H1 (cell line): ENCODE measurements at regions not wholly inside any gene's neighbourhood (a gene's known extent, or its start where the extent isn't known, plus 50 kb on each side); places are given as distances from the start of the nearest gene placed in this dataset.

Source experiments
- CEBPB ChIP-seq: IDR thresholded peaks from 2 replicates; pipeline ENCODE4 v1.6.1; 2012; ENCODE audit warnings: low read depth, low read length
- KDM4A ChIP-seq: IDR thresholded peaks from one replicate; pipeline ENCODE4 v1.7.1; 2012; ENCODE audit warnings: low read depth, mild to moderate bottlenecking, moderate library complexity, low read length, inconsistent platforms; ENCODE audit not compliant: severe bottlenecking
- TAF7 ChIP-seq: optimal IDR thresholded peaks from 2 replicates; pipeline ENCODE3; 2011; ENCODE audit warnings: low read depth, mild to moderate bottlenecking, inconsistent platforms, low read length, moderate library complexity, borderline replicate concordance
- TEAD4 ChIP-seq: IDR thresholded peaks from 2 replicates; pipeline ENCODE4 v1.6.1; 2012; ENCODE audit warnings: low read depth, low read length, inconsistent platforms, mixed read lengths

GRCh38 chr15:52997123-52997522 lies 207.0 kb upstream of the ONECUT1 start (continued):
- TF ChIP-seq TEAD4 (no peak), KDM4A (no peak), CEBPB (no peak), TAF7 (no peak)
